HG02840 (cell line): ENCODE measurements at regions not wholly inside any gene's neighbourhood (a gene's known extent, or its start where the extent isn't known, plus 50 kb on each side); places are given as distances from the start of the nearest gene placed in this dataset.

ENCODE experiments used
- ATAC-seq: cut with Tn5 transposase; IDR thresholded peaks from one replicate; pipeline ENCODE4 v1.9.1; 2021; ENCODE audit warnings: mild to moderate bottlenecking, moderate library complexity, moderate number of reproducible peaks; ENCODE audit not compliant: unreplicated experiment, low FRiP score

- no peak for ATAC-seq
These were observed 755.6 kb downstream of the MED13L start for GRCh38 chr12:115521771-115522409.

DNA sequence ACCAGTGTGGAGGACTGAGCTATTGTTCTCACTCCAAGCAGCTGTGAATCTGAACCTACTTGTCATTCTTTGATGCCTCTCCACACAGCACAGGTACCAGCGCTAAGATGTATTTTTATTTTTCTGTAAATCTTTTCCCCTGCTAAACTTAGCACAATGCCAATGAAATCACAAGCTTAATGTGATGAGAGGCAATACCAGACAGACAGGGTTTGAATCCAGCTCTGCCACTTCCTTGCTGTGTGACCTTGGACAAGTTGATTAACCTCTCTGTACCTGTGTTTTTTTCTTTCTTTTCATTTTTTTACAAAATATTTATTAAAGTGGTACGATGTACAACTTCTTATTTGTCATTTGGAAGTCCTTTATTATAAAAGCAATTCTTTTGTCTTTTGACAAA is 757.6 kb downstream of the MED13L start:
- ATAC-seq = no peak

DNA sequence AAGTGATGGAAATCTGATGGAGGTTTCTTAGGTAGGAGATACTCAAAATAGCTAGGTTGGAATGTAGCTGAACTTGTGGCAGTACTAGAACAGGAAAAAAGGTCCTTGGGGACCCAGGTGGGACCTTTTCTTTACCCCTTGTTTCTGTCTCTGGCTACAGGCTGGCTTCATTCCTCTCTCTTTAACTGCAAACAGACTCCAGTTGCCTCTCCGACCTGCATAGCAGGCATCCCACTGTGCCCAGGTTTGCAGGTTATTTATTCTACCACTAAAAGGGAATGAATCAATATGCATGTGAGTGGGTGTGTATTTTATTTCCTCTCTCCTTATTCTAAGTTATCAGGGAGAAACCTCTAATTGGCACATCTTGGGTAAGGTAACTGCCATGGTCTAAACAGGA is 758.1 kb downstream of the MED13L start:
- no peak for ATAC-seq

DNA sequence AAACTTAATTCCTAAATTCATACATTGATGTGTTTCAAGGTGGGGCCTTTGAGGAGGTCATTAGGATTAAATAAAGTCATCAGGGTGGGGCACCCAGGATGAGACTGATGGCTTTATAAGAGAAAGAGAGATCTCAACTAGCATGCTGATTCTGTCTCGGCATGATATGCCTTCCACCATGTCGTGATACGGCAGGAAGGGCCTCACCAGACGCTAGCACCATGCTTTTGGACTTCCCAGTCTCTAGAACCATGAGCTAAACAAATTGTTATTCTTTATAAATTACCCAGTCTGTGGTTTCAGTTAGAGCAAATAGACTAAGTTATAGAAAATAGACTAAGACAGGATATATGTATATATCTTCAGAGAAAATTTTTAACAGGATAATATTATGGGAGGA is 759.6 kb downstream of the MED13L start:
- no peak for ATAC-seq

DNA sequence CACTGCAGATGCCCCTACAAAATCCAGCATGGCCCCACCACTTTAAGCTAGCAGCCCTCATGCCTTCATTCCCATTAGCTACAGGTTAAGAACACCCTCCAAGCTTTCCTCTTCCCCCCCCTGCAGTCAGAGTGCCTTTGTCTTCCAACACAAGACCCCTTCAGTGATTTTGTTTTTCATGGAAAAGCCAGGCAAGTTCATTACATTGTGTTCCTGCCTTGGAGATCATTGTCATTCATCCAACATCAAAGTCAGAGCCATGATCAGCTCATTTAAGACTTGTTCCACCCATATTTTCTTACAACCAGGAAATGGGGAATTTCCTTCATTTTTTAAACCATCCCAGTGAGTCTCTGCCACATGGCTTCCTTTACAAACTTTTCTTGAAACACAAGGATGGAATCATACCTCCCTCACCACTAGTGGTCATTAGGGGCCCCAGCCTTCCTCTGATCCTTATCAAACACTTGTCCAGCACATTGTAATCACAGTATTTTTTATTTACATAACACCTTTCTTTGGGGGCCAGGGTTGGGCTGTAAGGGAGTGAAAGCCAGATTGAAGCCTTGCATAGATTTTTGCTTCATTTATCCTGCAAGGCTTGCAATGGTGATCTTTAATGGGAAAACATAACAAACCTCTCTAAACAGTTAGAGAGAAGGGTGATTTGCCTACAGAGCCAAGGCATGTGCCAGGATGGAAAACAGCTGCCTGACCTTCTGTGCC is 765.3 kb downstream of the MED13L start:
- ATAC-seq = no peak

GRCh38 chr12:115511305-115511704 is 766.2 kb downstream of the MED13L start:
- no peak for ATAC-seq

DNA sequence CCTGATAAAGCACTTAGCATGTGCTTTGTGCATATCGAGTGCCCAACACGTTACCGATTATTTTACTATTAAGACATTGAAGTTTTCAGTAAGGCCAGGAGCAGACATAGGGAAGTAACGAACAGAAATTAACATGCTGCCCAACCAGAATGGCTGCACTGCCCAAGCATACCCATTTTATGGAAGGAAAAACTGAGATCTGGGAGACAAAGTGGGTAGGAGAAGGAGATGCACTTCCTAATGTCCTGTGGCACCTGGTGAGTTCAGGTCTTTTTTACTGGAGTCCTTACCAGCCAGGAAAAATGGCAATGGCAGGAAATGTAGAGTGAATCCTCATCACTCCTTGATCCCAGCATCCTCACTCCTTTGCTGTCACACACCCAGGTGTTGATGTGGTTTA is 768.5 kb downstream of the MED13L start:
- ATAC-seq = no peak

- ATAC-seq = no peak
These were observed 769.4 kb downstream of the MED13L start for GRCh38 chr12:115507951-115508722.

GRCh38 chr12:115507560-115507889 is 770.0 kb downstream of the MED13L start:
- ATAC-seq = no peak

- ATAC-seq = no peak
These were observed 770.5 kb downstream of the MED13L start for GRCh38 chr12:115506822-115507559.

DNA sequence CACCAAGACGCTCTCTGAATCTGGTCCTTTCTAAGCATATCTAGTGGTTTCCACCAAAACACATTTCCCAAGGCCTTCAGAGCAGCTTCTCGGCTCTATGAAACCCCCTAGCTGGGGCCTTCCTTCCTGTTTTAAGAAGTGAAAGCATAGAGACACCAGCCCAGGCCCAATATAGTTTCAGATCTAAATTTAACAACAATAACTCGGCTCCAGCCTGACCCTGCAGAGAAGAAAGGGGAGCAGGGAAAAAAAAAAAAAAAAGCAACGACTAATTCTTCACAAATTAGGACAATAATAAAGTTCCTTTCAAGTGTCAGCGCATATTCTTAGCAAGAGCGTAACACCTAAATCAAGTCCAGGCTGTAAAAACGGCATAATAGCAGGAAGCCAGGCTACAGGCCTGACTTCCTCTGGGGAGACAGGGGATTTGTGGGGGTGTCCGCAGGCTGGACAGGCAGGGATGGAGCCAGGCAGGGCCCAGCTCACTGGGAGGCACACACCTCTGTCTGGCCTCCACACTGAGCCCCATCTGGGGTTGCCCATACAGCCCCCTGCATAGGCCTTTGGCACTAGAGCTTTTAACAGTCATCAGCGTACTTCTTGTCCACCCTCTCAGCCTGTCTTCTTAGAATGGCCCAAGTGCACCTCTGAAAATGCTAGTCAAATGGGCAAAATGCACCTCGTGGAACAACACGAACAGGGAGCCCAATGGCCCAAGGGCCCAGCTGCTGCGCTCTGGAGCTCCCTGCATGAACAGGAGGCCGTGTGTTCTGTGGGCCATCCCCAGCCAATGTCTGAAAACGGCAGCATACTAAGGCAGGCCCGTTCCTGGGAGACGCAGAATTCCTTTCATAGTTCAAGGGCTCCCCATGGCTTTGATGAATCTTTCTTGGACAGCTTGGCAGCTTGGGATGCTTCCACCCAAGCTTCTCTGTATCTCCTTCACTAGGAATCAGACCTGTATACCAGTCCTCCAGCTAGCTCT is 772.9 kb downstream of the MED13L start:
- ATAC-seq = no peak

- no peak for ATAC-seq
These were observed 776.6 kb downstream of the MED13L start for GRCh38 chr12:115500872-115501271.

DNA sequence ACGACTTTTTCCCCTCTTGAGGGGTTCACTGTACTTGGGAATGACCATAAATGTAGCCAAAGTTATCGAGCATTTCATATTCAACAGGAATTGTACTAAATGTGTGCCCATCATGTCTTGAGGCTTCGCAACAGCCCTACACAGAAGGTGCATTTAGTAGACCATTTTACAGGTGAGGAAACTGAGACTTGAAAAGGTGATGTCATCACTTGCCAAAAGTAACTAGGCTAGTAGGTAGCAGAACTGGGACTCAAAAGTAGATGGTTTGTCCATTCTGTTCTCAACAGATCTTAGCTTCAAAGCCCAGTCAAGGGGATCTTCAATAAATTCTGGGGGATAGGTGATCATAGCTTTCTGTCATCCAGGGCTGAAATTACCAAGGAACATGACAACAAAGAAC is 782.2 kb downstream of the MED13L start:
- ATAC-seq = no peak

DNA sequence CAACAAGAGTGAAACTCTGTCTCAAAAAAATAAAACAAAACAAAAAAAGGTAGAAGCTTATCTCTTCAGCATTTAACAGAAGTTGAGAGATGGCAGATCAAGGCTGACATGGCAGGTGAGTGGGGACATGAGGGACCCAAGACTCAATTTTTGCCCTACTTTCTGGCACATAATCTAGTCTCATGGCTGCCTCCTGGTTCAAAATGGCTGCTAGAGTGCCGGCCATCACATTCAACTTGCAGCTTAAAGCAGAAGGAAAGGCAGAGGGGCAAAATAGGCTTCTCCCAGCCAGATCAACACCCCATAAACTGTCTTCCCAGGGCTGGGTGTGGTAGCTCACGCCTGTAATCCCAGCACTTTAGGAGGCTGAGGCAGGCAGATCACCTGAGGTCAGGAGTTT is 784.9 kb downstream of the MED13L start:
- ATAC-seq = no peak

- no peak for ATAC-seq
These were observed 785.8 kb downstream of the MED13L start for GRCh38 chr12:115491511-115492250.

GRCh38 chr12:115489253-115489652 is 788.2 kb downstream of the MED13L start:
- ATAC-seq = no peak

DNA sequence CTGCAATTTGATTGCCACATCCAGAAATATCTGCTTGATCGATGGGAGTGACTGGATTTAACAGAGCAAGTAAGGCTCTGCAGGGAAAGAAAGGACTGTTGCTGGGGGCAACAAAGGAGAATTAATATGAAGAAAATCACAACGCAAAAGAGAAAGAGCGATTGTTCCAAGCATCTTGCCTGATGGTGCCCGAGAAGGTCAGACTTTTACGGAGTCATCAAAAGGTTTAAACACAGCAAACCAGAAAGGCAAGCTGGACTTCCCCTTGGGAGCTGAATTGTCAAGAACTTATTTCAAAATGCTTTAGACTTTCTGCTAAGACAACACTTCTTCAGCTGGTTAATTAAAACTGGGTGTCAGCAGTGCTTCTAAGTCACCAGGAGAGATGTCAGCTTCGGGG is 791.5 kb downstream of the MED13L start:
- ATAC-seq = no peak

GRCh38 chr12:115485503-115485902 is 792.0 kb downstream of the MED13L start:
- no peak for ATAC-seq

- no peak for ATAC-seq
These were observed 794.5 kb downstream of the MED13L start for GRCh38 chr12:115482943-115483342.
